Stromal cell of bone marrow (primary cell): ENCODE measurements at regions not wholly inside any gene's neighbourhood (a gene's known extent, or its start where the extent isn't known, plus 50 kb on each side); places are given as distances from the start of the nearest gene placed in this dataset.
A peak's percentile ranks its signal among the peaks of the same experiment; 100 is the strongest.

Source experiments
- DNase-seq: peaks from one replicate; pipeline ENCODE4 v3.0.0-alpha.2; 2012; ENCODE audit warnings: low read depth

DNA sequence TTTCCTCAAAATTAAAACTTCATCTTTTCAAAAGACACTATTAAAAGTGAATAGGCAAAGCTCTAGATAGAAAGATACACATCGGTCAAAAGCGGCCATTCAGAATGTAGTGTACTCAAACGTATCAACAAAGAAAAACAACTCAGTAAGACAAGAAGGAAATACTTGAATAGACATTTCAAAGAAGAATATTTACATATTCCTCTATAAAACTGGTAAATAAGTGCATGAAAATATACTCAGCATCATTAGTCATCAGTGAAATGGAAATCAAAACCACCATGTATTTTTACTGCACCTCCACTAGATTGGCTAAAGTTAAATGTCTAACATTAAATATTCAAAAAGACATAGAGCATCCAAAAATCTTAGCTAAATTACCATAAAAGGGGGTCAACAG is 551.1 kb upstream of the SORCS1 start:
- no peak for DNase-seq

DNA sequence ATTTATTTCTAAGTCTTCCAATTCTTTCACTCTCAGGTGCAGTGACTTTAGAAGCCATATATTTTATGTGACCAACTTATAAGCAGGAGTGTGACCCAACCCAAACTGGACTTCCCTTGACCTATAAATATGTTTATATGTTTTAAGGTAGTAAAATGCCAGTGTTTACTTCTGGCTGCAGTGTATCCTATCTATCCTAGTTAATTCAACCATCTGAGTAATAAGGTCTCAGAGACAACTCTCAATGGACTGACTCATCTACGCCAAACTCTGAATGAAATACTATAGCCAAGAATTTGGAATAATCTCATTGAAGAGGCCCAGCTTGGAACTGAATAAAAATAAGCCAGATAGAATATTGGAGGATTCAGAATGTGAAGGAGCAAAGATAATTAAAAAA is 544.5 kb upstream of the SORCS1 start:
- DNase-seq, result no peak

DNA sequence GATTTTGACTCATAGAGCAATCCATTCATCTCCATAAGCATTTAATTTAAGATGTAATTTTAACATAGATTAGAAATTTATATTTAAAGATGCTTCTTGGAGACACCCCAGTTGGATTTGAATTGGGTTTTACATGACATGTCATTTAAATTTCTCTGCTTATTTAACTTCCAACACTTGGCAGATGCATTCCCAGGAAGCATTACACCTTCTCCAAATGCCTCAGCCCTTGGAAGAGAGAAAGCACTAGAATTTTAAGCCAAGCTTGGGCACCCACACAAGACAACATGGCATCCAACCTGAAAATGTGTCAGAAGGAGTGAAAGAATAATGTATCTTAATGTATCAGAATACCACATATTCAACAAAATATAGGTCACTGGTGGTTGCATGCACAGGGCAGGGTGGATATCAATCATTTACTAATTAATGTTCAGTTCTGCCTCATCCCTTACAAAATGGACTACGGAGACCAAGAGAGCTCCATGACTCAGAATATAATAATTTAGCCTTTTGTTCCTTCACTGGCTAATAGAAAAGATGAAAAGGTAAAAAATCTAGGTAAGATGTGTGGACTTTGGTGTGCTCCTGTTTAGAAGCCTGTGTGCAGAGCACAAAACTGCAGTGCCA is 541.7 kb upstream of the SORCS1 start:
- DNase-seq, result no peak

DNA sequence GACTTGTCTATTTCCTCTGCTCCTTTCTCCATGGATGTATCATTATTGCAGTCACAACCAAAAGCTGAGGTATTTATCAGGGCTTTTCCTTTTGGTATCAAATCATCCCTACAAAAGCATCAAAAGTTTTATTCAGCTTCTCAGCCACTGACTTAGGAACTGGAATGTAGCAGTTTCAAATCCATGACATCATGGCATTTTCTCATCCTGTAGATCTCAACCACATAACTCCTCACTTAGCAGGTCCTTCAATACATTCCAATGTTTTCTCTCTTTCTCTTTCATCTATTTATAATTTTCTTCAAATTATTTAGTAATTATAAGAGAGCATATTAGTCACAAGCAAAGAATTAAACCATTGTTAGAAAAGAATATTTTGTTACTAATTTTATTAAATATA is 537.4 kb upstream of the SORCS1 start:
- DNase-seq, result no peak

DNA sequence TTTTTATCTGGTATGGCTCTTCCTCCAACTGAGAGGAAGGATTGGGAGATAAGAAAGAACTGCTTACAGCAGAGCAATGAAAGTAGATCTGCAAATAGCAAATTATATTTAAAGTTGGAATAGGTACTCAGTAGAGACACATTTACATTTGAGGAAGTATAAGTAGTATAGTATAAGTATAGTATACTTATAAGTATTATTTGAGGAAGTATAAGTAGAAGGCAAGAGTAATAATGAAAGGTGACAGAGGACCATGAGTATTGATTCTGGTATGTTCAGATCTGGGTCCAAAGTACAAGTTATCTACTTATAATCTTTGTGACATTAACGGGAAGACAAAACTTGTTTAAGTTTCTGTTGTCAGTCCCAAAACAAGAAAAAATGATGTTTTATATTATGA is 527.6 kb upstream of the SORCS1 start:
- no peak for DNase-seq

DNA sequence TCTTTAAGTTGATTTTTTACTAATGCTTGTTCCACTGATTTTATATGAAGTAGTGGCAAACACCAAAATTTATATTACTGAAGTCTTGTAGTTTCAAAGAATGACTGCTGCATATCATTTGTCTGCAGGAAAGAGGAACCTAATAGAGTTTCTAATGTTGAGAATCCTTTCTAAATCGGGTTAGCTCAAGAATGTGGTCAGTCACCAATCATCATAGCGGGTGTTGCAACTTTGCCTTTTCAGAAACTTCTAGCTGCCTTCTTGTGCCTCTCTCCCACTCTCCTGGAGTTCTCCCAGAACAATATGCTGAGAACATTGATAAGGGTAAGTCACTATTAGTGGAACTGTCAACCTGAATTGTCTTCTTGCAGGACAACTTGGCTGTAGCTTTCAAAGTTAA is 524.8 kb upstream of the SORCS1 start:
- no peak for DNase-seq

DNA sequence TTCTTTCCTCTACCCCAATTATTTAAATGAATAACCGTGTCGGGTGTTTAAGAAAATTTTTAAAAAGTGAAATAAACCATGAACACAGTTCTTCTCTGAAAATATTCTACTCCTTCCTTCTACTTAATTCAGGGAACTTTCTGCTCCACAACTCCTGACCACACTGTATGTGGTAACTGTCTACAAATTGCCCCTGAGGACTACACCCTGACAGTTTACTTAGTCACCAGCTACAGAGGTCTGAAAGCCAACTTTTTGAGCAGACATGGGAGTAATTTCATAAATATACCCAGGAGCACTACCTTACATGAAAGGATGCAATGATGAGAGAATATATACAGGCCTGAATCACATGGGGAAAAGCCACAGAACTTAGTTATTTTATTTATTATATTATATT is 523.2 kb upstream of the SORCS1 start:
- DNase-seq, result no peak

DNA sequence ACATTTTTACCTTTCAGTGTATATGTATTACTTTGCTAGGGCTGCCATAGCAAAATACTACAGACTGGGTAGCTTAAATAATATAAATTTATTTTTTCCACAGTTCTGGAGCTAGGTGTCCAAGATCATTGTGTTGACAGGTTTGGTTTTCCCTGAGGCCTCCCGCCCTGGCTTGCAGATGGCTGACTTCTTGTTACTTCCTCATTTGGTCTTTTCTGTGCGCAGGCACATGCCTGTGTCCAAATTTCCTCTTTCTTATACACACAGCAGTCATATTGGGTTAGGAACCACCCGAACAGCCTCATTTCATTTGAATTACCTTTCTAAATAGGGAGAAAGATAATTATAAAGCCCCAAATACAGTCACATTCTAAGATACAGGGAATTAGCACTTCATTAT is 521.6 kb upstream of the SORCS1 start:
- no peak for DNase-seq

DNA sequence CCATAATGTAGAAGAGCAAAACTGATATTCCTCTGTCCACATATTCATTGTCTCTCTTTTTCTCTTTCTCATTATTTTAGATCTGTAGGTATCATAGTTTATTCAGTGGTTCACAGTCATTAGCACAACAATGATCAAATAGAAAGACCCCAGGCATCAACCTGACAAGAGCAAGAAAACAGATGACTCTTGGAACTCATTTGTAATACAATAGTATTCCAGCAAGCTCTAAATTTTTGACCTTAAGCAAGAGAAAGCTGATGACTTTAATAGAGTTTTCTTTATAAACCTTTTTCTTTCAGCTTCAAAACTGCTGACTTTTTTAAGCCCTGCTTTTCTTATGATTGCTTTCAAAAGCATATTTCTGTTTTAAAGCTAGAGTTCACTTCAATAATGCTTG is 507.5 kb upstream of the SORCS1 start:
- no peak for DNase-seq

DNA sequence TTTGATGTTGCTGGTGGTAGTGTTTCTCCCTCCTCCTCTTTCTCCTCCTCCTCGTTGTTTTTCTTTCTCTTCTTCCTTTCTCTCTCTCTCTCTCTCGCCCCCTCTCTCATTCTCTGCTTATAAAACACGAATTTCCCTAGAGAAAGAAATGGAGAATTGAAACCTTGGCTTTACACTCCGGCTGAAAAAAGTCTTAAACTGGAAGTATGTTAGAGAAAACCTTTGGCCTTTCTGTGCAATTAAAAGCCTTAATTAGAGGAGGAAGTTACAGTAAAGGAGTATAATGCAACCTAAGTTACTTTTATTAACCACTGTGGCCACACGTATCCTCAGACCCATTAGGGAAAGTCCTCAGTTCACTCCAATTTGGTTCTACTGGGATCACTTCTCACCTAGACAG is 501.7 kb upstream of the SORCS1 start:
- no peak for DNase-seq

DNA sequence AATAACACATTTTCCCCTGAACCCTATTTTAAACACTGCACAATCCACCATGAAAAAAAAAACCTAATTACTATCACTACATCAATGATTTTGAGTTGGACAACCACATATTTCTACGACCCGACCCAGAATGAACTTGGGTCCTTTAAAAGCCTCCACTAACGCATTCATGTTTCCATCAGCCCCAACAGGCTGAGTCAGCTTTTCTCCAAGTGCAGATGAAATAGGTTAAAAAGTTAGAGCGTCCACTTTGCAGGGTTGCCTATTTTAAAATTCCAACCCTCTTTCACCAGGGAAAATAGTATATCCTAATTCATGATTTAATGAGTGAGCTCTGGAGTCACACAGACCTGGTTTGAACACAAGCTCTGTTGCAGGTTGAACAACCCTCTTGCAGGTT is 501.0 kb upstream of the SORCS1 start:
- no peak for DNase-seq

DNA sequence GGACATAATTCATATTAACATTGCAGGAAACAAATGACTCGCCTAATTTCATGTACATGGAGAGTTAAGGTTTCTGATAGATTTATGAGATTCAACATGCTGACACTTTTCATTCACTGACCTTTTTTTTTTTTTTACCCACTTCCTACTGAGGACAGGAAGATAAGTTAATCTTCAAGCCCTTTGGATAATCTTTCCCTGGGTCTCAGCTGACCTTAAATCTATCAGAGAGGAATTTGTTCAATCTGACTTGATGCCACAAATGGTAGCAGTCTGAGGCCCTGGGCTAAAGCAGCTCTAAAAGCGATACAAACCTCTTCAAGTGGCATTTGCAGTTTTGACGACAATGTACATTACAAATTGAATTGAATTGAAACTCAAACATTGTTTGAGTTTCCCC is 493.3 kb upstream of the SORCS1 start:
- DNase-seq, result no peak

DNA sequence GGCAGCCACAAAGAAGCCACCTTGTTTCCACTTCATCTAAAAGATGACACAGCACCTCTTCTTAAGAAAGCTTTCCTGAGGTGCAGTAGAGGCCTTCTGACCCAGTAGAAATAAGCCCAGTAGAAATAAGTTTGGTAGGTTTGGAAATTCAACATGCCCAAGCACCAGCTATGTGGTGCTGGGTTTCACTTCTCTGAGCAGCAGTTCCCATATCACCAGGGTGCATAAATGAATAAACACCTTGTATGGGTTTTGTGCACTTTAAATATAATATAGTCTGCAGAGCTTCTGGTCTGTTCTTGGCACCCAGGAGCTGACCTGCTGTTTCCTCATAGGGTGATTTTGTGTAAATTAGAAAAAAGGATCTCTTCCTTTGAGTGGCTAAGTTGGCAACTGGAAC is 492.4 kb upstream of the SORCS1 start:
- no peak for DNase-seq

DNA sequence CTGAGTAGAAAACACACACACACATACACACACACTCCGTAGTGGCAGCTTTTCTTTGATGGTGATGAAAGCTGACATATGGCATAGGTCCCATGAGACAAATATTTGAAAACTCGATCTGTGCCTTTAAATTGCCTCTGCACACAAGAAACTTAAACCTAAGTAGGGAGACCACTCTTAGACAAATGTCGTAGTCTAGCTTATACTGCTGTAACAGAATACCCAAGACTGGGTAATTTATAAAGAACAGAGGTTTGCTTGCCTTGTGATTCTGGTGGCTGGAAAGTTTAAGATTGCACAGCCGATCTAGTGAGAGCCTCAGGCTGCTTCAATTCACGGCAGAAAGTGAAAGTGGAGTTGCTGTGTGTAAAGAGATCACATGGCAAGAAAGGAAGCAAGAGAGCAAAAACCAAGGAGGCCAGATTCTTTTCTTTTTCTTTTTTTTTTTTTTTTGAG is 489.4 kb upstream of the SORCS1 start:
- peak; percentile 21 for DNase-seq

DNA sequence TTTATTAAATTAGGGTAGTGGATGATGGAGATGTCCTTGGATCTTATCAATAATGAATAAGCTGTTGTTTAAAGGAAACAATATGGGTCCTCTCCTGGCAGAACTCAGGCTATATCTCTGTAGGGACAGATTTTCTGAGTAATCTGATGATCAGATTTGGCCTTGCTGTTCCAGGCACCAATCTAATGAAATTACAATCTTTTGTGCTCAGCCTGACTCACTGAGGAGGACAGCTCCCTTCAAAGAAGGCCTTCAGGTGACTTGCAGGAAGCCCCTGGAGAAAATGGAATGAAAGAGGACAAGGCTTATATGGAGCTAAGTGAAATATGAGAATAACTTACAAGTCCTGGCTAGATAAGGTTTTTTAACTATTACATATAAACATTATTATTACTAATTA is 486.4 kb upstream of the SORCS1 start:
- DNase-seq, result no peak

DNA sequence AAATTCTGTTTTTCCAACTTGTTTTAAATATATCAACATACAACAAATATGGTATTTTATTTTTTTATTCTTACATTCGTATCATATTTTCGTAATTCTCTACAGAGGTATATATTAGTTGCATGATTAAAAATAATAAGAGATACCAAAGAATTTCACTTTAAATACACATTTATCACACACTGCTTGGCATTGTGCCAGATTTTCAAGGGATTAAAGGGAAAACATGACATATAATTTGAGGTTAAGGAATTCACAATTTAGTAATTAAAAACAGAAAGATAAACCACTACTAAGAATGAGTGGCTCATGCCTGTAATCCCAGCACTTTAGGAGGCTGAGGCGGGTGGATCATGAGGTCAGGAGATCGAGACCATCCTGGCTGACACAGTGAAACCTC is 484.7 kb upstream of the SORCS1 start:
- DNase-seq, result no peak

DNA sequence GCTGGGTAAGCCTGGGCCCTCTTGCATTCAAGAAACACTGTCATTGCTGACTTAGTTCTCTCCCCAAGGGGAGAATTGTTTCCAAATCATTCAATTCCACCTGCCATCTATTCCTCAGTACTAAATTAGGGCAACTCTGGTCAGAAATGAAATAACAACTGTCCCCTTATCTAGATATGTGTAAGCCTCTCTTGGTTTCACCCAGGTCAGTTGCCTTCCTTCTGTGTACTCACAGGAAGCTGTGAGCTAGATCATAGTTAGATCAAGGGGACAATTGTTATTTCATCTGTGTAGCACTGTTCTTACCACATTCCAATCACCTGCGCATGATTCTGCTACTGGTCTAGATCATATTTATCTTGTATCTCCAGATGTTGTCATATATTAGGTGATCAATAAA is 483.0 kb upstream of the SORCS1 start:
- DNase-seq, result no peak

DNA sequence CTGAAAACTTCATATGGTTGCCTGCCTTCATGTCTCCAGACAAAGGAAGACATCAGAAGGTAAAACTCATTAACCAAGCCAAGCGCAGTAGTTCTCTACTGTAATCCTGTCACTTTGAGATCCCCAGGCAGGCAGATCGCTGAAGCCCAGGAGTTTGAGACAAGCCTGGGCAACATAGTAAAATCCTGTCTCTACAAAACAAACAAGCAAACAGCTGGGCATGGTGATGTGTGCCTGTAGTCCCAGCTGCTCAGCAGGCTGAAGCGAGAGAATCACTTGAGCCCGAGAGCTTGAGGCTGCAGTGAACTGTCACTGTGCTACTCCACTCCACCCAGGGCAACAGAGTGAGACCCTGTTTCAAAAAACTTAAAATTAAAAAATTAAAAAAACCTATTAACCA is 467.4 kb upstream of the SORCS1 start:
- DNase-seq, result no peak

DNA sequence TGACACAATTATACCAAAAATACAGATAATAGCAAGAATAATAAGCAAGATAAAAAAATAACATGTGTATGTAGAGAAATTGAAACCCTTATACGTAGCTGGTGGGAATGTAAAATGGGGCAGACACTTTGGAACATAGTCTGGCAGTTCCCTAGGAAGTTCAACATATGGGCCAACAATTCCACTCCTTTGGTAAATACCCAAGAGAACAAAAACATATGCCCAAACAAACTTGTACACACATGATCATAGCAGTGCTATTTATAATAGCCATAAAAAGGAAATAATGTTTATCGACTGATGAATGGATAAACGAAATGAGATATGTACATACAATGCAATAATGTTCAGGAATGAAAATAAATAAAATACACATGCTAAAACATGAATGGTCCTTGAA is 462.4 kb upstream of the SORCS1 start:
- no peak for DNase-seq

DNA sequence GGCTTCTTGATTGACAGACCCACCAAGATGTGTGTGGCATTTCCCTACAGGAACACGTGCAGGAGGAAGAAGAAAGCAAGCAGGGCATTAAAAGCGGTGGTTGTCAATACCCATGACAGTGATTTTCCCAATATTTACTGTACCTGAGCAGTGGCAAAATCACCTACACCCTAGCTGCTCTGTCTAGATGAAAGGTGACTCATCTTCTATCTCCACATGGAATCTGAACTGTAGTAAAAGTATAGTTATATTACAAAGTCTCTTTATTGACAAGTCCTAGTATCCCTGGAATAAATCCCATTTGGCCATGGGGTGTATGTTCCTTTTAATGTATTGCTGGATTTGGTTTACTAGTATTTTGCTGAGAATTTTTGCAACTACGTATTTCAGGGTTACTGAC is 458.8 kb upstream of the SORCS1 start:
- no peak for DNase-seq

DNA sequence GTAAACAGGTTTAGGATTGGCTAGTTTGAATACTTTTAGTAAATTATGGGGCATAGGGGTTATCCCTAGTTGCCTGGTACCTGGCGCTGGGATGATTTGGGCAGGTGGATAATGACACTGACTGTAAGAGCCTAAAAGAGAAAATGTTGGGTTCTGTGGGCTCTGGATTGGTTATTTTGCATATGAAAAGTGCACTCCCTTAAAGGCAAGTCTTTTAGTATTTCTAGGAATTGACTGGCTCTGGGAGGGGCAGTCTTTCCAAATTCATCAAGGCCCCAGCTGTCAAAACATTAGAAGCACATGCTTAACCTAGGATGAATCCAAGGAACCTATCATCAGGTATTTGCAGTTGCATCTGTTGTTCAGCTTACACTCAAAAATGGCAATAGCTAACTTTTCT is 454.6 kb upstream of the SORCS1 start:
- no peak for DNase-seq

DNA sequence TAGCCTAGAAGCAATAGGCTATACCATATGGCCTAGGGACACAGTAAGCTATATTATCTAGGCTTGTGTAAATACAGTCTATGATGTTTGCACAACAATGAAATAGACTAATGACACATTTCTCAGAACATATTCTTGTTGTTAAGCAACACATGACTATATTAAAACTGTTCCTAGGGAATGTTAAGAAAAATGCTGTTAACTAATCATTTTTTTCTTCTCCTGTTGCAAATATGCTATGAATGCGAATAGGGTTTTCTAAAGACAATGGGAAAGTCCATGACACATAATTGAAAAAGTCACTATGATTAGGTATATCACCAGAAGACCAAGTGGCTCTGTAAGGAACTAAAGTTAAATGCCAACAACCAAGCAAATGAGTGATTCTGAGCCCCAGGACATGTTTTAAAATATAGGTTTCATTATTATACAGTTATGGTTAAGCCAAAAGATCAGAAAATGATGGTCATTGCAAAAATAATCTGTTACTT is 454.0 kb upstream of the SORCS1 start:
- no peak for DNase-seq

DNA sequence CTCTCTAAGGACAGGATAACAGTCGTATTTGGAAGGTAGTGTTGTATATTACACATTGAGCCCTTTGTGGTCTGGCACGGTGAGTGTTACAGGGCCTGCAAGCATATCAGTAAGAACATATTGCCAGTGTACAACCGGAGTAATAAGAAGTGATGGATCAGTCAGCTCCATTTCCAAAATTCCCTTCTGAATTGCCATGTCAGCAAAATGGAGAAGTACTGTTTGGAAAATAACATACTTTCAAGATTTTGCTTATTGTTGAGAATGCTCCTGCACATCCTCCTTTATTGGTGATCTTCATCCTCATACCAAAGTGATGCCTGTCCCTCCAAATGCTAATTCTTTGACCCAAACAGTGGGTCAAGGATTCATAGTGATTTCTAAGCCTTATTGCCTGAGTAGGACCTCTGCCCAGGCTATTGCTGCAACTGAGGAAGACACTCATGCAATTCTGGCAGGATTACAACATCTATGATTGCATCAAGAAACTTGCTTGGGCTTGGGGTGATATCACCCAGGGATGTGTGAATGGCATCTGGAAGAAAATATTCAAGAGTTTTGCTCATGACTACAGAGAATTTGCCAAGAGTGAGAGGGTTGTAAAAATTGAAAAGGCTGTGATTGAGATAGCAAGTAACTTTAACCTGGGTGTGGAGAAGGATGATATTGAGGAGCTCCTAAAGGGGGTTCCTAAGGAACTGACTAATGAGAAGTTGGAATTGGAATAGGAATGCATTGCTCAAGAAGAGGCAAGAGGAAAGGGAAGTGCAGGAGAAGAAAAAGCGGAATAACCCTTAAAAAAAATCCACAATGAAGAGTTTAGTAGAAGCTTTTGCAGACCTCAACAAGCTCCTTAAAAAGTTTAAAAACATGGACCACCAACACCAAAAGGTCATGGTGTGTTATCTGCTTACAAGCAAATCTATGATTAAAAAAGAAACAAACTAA is 452.2 kb upstream of the SORCS1 start:
- no peak for DNase-seq

DNA sequence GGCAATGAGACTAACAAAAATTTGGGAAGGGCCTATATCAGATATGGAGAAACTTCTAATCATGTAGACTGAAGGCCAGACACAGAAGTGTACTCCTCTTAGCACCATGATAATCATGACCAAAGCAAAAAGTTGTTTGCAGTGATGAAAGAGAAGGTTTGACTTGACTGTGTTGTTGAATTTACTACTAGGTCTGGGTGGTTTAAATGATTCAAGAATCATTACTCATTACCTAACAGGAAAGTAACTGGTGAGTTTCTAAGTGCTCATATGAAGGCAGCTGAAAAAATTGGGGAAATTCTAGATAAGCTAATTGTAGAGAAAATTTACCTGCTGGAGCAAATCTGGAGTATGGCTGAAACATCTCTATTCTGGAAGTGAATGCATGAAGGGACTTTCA is 451.5 kb upstream of the SORCS1 start:
- no peak for DNase-seq
